T-cell (primary cell): ENCODE measurements at regions not wholly inside any gene's neighbourhood (a gene's known extent, or its start where the extent isn't known, plus 50 kb on each side); places are given as distances from the start of the nearest gene placed in this dataset.

Experiments
- ATAC-seq, 4 experiments: fragments of 200-7000 bp in 3 of 4; fragments of 150-1000 bp in 1 of 4; cut with Tn5 transposase; replicated peaks in 1 of 4; 1 replicate in 3 of 4; 2 replicates in 1 of 4; pipeline ENCODE4 v1.10.0; 2021; ENCODE audit warnings: moderate library complexity in 3 of 4, mild to moderate bottlenecking in 2 of 4, moderate number of reproducible peaks in 1 of 4
- CTCF ChIA-PET, 2 donors: fragments of 300-600 bp; sonication (Branson Sonifier 250); formaldehyde crosslinking; loops; one replicate each; lab custom pipeline; 2022; ENCODE audit warnings: antibody characterized with exemption in 2 of 2; lab: Charles Lee
- POLR2A ChIA-PET, 2 donors: fragments of 300-600 bp; sonication (Branson Sonifier 250); formaldehyde crosslinking; loops; one replicate each; lab custom pipeline; 2022; ENCODE audit warnings: antibody characterized with exemption in 2 of 2; lab: Charles Lee
- DNase-seq, 35 experiments: peaks; one replicate each; pipeline versions ENCODE4 v3.0.0 to v3.0.0-alpha.2; 2013 to 2023
- H3K27ac ChIP-seq: one replicate; pipeline ENCODE4 v1.5.1; 2013; ENCODE audit warnings: low read length
- H3K27me3 ChIP-seq, 2 experiments: replicated peaks in 1 of 2; 1 replicate in 1 of 2; 2 replicates in 1 of 2; pipeline versions ENCODE4 v1.6.1 to v1.7.0; 2013; ENCODE audit warnings: low read length in 1 of 2, mixed read lengths in 1 of 2; ENCODE audit not compliant: control insufficient read depth in 2 of 2, insufficient read depth in 2 of 2; ENCODE audit errors: extremely low read depth in 1 of 2
- H3K36me3 ChIP-seq, 2 donors: 1 replicate in 1 of 2; 2 replicates in 1 of 2; pipeline versions ENCODE4 v1.6.1 to v1.7.0; 2013; ENCODE audit warnings: low read length in 1 of 2; ENCODE audit not compliant: control insufficient read depth in 2 of 2, insufficient read depth in 1 of 2; ENCODE audit errors: extremely low read depth in 1 of 2
- H3K4me1 ChIP-seq, 2 experiments: 1 replicate in 1 of 2; 2 replicates in 1 of 2; pipeline versions ENCODE4 v1.6.1 to v1.7.0; 2013; ENCODE audit warnings: low read length in 2 of 2, mixed read lengths in 1 of 2; ENCODE audit not compliant: insufficient read depth in 2 of 2, control insufficient read depth in 1 of 2; ENCODE audit errors: extremely low read depth in 1 of 2
- H3K4me3 ChIP-seq, 2 donors: 1 replicate in 1 of 2; 2 replicates in 1 of 2; pipeline versions ENCODE4 v1.5.1 to v1.7.0; 2013; ENCODE audit warnings: mild to moderate bottlenecking in 2 of 2, low read length in 1 of 2, moderate library complexity in 1 of 2; ENCODE audit not compliant: control insufficient read depth in 1 of 2; ENCODE audit errors: extremely low read depth in 1 of 2
- H3K9me3 ChIP-seq: 2 replicates; pipeline ENCODE4 v1.7.0; 2013
- H3K27ac Mint-ChIP-seq, 2 donors: one replicate each; pipeline ENCODE4 v1.8.0; 2020 to 2021; ENCODE audit warnings: mild to moderate bottlenecking in 2 of 2, mixed read lengths in 2 of 2
- H3K27me3 Mint-ChIP-seq, 2 donors: one replicate each; pipeline ENCODE4 v1.8.0; 2021 to 2022; ENCODE audit warnings: mixed read lengths in 2 of 2
- H3K36me3 Mint-ChIP-seq: one replicate; pipeline ENCODE4 v1.8.0; 2021; ENCODE audit warnings: mixed read lengths
- H3K4me1 Mint-ChIP-seq, 3 donors: one replicate each; pipeline ENCODE4 v1.8.0; 2020 to 2022; ENCODE audit warnings: mixed read lengths in 3 of 3, mild to moderate bottlenecking in 1 of 3
- H3K4me3 Mint-ChIP-seq, 3 donors: one replicate each; pipeline ENCODE4 v1.8.0; 2020 to 2022; ENCODE audit warnings: mild to moderate bottlenecking in 3 of 3, mixed read lengths in 3 of 3, moderate library complexity in 3 of 3
- H3K9me3 Mint-ChIP-seq, 3 donors: one replicate each; pipeline ENCODE4 v1.8.0; 2020 to 2022; ENCODE audit warnings: mixed read lengths in 3 of 3
- WGBS: methylation state at CpG from one replicate; pipeline ENCODE4 v1.1.5; 2013; ENCODE audit warnings: missing lambda C conversion rate; ENCODE audit not compliant: insufficient coverage; 5-methylcytosine and 5-hydroxymethylcytosine counted together

DNA sequence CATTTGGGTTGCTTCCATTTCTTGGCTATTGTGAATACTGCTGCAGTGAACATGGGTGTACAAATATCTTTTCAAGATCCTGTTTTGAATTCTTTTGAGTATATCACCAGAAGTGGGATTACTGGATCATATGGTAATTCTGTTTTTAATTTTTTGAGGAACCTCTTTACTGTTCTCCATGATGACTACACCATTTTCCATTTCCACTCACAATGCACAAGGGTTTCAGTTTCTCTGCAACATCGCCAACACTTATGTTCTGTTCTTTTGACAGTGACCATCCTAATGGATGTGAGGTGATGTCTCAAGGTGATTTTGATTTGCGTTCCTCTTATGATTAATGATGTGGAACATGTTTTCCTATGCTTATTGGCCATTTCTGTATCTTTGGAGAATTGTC lies 214.4 kb upstream of the ZFP64 start:
- Mint-ChIP-seq H3K36me3 (no peaks in the 10 kb centered on the region), H3K9me3 (peaks cover 0 to 11% (median 8%) of the 10 kb centered on the region in 3 donors), H3K4me3 (peak overlapping the region in 1 of 3 donors; percentile 28), H3K27me3 (no peaks in the 10 kb centered on the region), H3K27ac (peak overlapping the region; percentile 86 to 99), H3K4me1 (peaks cover 76 to 85% (median 81%) of the 10 kb centered on the region in 3 donors)
- Histone ChIP-seq H3K27ac (peak overlapping the region; percentile 77), H3K27me3 (no peaks in the 10 kb centered on the region), H3K36me3 (no peaks in the 10 kb centered on the region), H3K4me3 (no peak overlapping the region), H3K4me1 (peaks cover 30 to 50% of the 10 kb centered on the region in 2 experiments), H3K9me3 (no peaks in the 10 kb centered on the region)
- ChIA-PET POLR2A (interaction anchor here in 1 of 2 donors (0.7 kb wide), 1 partner anchor 71 kb away, joined by 5 read pairs; no protein-coding TSS in a partner anchor), CTCF (interaction anchor here in 1 of 2 donors (0.7 to 1.4 kb wide), 5 partner anchors 16 to 94 kb away, joined by 3 to 5 read pairs (median 4); no protein-coding TSS in a partner anchor)
- no CpG with 5 or more reads among the region's 2 CpGs for WGBS
- ATAC-seq (no peak), DNase-seq (no peak)

DNA sequence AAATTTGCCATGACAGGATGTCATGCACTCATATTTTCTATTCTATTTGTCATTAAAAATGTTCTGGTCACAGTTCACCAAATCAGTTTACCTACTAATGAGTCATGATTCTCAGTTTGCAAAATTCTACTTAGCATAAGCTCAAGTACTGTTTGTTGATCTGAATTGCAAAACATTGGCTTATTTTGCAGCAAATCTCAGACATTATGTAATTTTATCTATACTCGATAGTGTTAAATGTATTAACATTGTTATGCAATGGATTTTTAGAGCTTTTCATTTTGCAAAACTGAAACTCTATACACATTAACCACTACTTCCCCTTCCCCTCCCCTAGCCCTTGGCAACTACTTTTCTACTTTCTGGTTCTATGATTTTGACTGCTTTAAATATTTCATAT lies 213.8 kb upstream of the ZFP64 start:
- Histone ChIP-seq H3K9me3 (no peaks in the 10 kb centered on the region), H3K27ac (peak overlapping the region; percentile 77), H3K4me3 (no peak overlapping the region), H3K36me3 (no peaks in the 10 kb centered on the region), H3K27me3 (no peaks in the 10 kb centered on the region), H3K4me1 (peaks cover 26 to 44% of the 10 kb centered on the region in 2 experiments)
- DNase-seq (peak in 5 of 35 experiments; percentile 5 to 47 (median 11)), ATAC-seq (peak; percentile 21 to 42 (median 37))
- Mint-ChIP-seq H3K9me3 (peaks cover 0 to 11% (median 8%) of the 10 kb centered on the region in 3 donors), H3K27me3 (no peaks in the 10 kb centered on the region), H3K36me3 (no peaks in the 10 kb centered on the region), H3K27ac (peak overlapping the region; percentile 86 to 99), H3K4me1 (peaks cover 74 to 85% (median 81%) of the 10 kb centered on the region in 3 donors), H3K4me3 (peak overlapping the region in 2 of 3 donors; percentile 6 to 28)
- WGBS = no CpG with 5 or more reads among the region's 1 CpG
- ChIA-PET CTCF (interaction anchor here in 1 of 2 donors (0.7 to 1.4 kb wide), 5 partner anchors 17 to 93 kb away, joined by 3 to 5 read pairs (median 4); no protein-coding TSS in a partner anchor), POLR2A (interaction anchor here in 1 of 2 donors (0.7 kb wide), 1 partner anchor 71 kb away, joined by 5 read pairs; no protein-coding TSS in a partner anchor)

- ATAC-seq (peak in 1 of 4 experiments; percentile 64), DNase-seq (peak in 2 of 35 experiments; percentile 17 to 64)
- Histone ChIP-seq H3K36me3 (no peaks in the 10 kb centered on the region), H3K27me3 (no peaks in the 10 kb centered on the region), H3K27ac (peak overlapping the region; percentile 77), H3K4me1 (peaks cover 30 to 39% of the 10 kb centered on the region in 2 experiments), H3K9me3 (no peaks in the 10 kb centered on the region), H3K4me3 (no peak overlapping the region)
- H3K4me1 Mint-ChIP-seq = peaks cover 74 to 85% (median 81%) of the 10 kb centered on the region in 3 donors
- peak overlapping the region; percentile 86 to 99 for H3K27ac Mint-ChIP-seq
- H3K27me3 Mint-ChIP-seq = no peaks in the 10 kb centered on the region
- peaks cover 0 to 11% (median 8%) of the 10 kb centered on the region in 3 donors for H3K9me3 Mint-ChIP-seq
- H3K36me3 Mint-ChIP-seq = no peaks in the 10 kb centered on the region
- H3K4me3 Mint-ChIP-seq = peak overlapping the region in 2 of 3 donors; percentile 28 to 34
- CTCF ChIA-PET = interaction anchor here in 1 of 2 donors (0.8 to 1.4 kb wide), 2 partner anchors 22 to 33 kb away, joined by 3 to 5 read pairs; no protein-coding TSS in a partner anchor
- WGBS = 33% methylated on average over 1 of the region's 3 CpGs
- POLR2A ChIA-PET = no interaction called here
These were observed 213.1 kb upstream of the ZFP64 start for GRCh38 chr20:52404671-52405070.

GRCh38 chr20:52402950-52403349 lies 211.4 kb upstream of the ZFP64 start:
- Mint-ChIP-seq H3K4me1 (peaks cover 71 to 83% (median 78%) of the 10 kb centered on the region in 3 donors), H3K9me3 (peaks cover 0 to 11% (median 8%) of the 10 kb centered on the region in 3 donors), H3K27ac (peak overlapping the region; percentile 80 to 85), H3K36me3 (no peaks in the 10 kb centered on the region), H3K4me3 (peak overlapping the region in 2 of 3 donors; percentile 2 to 54), H3K27me3 (no peaks in the 10 kb centered on the region)
- Histone ChIP-seq H3K9me3 (no peaks in the 10 kb centered on the region), H3K4me1 (peaks cover 20 to 40% of the 10 kb centered on the region in 2 experiments), H3K4me3 (peak overlapping the region in 1 of 2 donors; percentile 15), H3K27me3 (no peaks in the 10 kb centered on the region), H3K36me3 (no peaks in the 10 kb centered on the region), H3K27ac (no peak overlapping the region)
- ChIA-PET POLR2A (interaction anchor here in 1 of 2 donors (0.6 kb wide), 1 partner anchor 16 kb away, joined by 3 read pairs; no protein-coding TSS in a partner anchor), CTCF (interaction anchor here in 1 of 2 donors (0.6 kb wide), 1 partner anchor 1192 kb away, joined by 7 read pairs; no protein-coding TSS in a partner anchor)
- DNase-seq (peak in 1 of 35 experiments; percentile 42), ATAC-seq (peak in 2 of 4 experiments; percentile 28 to 31)
- WGBS = 100% methylated on average over 2 of the region's 4 CpGs

- Histone ChIP-seq H3K27me3 (no peaks in the 10 kb centered on the region), H3K4me1 (peaks cover 20 to 36% of the 10 kb centered on the region in 2 experiments), H3K36me3 (no peaks in the 10 kb centered on the region), H3K4me3 (no peak overlapping the region), H3K27ac (no peak overlapping the region), H3K9me3 (no peaks in the 10 kb centered on the region)
- Mint-ChIP-seq H3K4me3 (peak overlapping the region in 1 of 3 donors; percentile 54), H3K27me3 (no peaks in the 10 kb centered on the region), H3K36me3 (no peaks in the 10 kb centered on the region), H3K4me1 (peaks cover 71 to 78% (median 75%) of the 10 kb centered on the region in 3 donors), H3K27ac (peak overlapping the region; percentile 80 to 85), H3K9me3 (peaks cover 0 to 11% (median 8%) of the 10 kb centered on the region in 3 donors)
- DNase-seq = no peak
- ChIA-PET CTCF (interaction anchor here in 1 of 2 donors (0.6 kb wide), 1 partner anchor 82 kb away, joined by 3 read pairs; no protein-coding TSS in a partner anchor), POLR2A (interaction anchor here in 1 of 2 donors (0.6 kb wide), 1 partner anchor 16 kb away, joined by 3 read pairs; no protein-coding TSS in a partner anchor)
- ATAC-seq = no peak
- WGBS = no CpG with 5 or more reads among the region's 5 CpGs
These were observed 210.9 kb upstream of the ZFP64 start for GRCh38 chr20:52402514-52402913.

DNA sequence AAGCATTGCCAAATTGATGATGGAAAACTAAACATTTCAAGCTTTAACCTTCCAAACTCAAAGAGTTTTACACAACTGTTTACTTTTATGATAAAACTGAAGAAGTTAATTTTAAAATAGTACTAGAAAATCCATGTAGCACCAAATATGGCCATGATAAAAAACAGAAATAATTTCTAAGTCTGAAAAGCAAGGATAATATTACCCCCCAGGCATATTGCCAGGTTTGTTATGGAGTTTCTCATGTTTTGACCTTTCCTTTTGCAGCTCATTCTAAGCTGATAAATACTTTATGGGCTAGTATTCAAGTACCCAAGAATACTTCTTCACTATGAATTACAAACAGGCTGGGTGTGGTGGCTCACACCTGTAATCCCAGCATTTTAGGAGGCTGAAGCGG lies 209.9 kb upstream of the ZFP64 start:
- Histone ChIP-seq H3K4me1 (peaks cover 20 to 26% of the 10 kb centered on the region in 2 experiments), H3K27me3 (no peaks in the 10 kb centered on the region), H3K36me3 (no peaks in the 10 kb centered on the region), H3K27ac (no peak overlapping the region), H3K9me3 (no peaks in the 10 kb centered on the region), H3K4me3 (no peak overlapping the region)
- Mint-ChIP-seq H3K9me3 (peaks cover 0 to 4% (median 2%) of the 10 kb centered on the region in 3 donors), H3K36me3 (no peaks in the 10 kb centered on the region), H3K4me3 (no peak overlapping the region), H3K27ac (peak overlapping the region in 1 of 2 donors; percentile 85), H3K4me1 (peaks cover 64 to 67% (median 65%) of the 10 kb centered on the region in 3 donors), H3K27me3 (no peaks in the 10 kb centered on the region)
- no CpG with 5 or more reads among the region's 1 CpG for WGBS
- ChIA-PET POLR2A (no interaction called here), CTCF (no interaction called here)
- ATAC-seq (no peak), DNase-seq (no peak)
